GM19239 (cell line): ENCODE measurements at regions not wholly inside any gene's neighbourhood (a gene's known extent, or its start where the extent isn't known, plus 50 kb on each side); places are given as distances from the start of the nearest gene placed in this dataset.

Source experiments
- DNase-seq: peaks from one replicate; pipeline ENCODE4 v3.0.0; 2011; ENCODE audit warnings: low spot score; ENCODE audit not compliant: insufficient read length
- FAIRE-seq: peaks from 2 replicates; lab custom pipeline; 2011; peaks lifted over from hg19 to GRCh38; lab: Jason Lieb, UNC

DNA sequence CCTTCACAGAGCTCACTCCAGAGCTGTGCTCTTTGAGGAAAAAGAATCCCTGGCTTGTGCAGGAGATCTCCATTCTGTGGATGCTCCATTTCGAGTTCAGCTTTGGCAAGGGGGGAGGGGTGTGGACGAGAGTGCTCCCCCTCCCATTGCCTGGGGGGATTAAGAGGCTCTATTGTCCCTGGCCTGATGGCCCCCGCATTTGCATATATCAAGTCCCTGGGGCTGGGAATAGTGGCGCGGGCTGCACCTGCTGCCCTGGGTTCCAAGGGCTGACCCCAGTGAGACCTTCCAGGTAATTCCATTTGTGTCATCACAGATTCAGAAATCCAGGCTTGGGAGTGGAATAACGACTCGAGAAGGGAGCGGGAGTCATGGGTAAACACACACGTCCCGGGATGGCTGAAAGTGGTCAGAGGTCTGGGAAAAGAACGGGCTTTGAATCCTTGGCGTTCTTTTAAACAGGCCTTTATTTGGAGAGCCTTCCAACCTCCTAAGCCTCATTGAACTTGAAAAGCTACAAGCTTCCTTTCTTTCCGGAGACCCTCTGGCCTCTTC lies 479.3 kb downstream of the HS3ST3B1 start:
- DNase-seq = no peak
- no peak for FAIRE-seq

DNA sequence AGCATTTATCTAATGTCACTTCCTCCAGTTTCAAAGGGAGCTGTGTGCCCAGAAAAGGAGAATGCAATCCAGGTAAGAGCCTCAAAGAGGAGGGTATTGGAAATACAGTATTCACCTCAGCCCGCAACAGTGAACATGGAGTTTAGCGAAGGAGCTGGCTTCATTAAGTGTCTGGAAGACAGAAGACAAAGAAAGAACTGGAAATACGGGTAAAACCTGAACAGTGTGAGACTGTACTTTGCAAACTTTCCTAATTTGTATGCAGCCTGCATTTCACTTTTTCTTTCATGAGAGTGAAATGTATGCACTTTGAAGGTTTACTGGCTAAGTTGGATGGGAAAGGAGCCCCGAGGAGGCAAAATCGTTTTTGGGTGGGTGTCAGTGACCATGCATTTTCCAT lies 478.4 kb downstream of the HS3ST3B1 start:
- DNase-seq = no peak
- no peak for FAIRE-seq

DNA sequence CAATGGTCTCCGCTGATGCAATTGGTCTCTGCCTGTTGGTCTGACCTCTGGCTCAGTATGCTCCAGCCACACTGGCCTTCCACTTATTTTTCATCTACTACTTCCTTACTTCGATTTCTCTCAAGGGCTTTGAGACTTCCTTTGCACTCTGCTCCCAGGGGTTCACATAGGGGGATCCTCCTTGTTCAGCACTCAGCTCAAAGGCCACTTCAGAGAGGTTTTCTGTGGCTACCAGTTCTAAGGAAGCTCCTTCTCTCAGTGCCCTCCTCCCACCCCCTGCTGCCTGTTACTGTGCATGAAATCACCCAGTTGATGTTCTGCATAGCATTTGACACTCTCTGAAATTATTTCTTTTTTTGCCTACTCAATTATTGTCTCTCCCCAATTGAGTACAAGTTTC lies 476.4 kb downstream of the HS3ST3B1 start:
- FAIRE-seq (no peak), DNase-seq (no peak)

DNA sequence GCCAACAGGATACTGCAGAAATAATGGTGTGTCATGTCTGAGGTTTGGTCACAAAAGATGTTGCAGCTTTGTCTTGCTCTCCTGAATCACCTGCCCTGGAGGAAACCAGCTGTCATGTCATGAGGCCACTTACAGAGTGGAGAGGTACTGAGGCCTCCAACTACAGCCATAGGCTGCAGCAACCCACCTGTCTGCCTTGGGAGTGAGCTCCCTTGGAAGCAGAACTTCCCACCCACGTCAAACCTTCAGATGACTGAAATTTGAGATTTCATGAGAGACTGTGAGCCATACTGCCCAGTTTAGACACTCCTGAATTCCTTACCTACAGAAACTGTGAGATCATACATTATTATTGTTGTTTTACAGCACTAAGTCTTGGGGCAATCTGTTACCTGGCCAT lies 475.9 kb downstream of the HS3ST3B1 start:
- no peak for DNase-seq
- FAIRE-seq = no peak

GRCh38 chr17:14775731-14776492 lies 475.0 kb downstream of the HS3ST3B1 start:
- FAIRE-seq (no peak), DNase-seq (no peak)

DNA sequence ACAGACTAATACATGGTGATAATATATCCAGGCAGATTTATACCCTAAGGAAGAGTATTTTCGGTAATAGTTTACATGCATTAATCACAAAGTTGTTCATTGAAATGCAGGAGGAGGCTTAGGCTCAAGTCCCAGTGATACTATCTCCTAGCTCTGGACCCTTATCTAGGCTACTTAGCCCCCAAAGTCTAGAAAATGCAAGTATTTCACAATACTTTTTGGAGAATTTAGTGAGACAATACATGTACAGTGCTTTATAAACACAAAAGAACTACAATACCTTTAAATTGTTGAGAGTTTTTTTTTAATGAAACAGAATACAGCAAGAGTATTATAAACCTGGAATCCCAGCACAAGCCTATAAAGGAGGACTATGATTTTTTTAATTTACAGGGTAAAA lies 473.9 kb downstream of the HS3ST3B1 start:
- DNase-seq (no peak), FAIRE-seq (no peak)

DNA sequence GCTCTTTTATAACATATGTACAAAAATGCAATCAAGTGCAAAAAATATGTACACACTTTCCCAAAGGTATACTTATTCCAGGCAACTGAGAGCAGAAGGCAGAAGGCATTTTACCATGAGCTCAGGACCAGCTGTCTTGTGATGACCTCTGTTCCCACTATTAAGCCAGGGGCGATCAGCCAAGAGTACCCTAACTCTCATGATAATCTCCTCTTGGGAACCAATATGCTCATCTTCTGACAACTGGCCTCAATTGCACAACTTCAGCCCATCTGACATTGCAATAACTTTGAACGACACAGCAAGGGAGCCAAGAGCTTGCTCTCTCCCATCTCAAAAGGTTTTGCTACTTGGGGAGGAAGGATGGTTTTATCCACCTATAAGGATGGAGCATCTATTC lies 471.9 kb downstream of the HS3ST3B1 start:
- FAIRE-seq (no peak), DNase-seq (no peak)

- DNase-seq (no peak), FAIRE-seq (no peak)
Observed at GRCh38 chr17:14771543-14771942, 470.7 kb downstream of the HS3ST3B1 start.

- FAIRE-seq = no peak
- no peak for DNase-seq
Observed at GRCh38 chr17:14768923-14769322, 468.0 kb downstream of the HS3ST3B1 start.

GRCh38 chr17:14762736-14763479 lies 462.0 kb downstream of the HS3ST3B1 start:
- FAIRE-seq (no peak), DNase-seq (no peak)

GRCh38 chr17:14760719-14761411 lies 460.0 kb downstream of the HS3ST3B1 start:
- FAIRE-seq = peak; percentile 55
- no peak for DNase-seq

DNA sequence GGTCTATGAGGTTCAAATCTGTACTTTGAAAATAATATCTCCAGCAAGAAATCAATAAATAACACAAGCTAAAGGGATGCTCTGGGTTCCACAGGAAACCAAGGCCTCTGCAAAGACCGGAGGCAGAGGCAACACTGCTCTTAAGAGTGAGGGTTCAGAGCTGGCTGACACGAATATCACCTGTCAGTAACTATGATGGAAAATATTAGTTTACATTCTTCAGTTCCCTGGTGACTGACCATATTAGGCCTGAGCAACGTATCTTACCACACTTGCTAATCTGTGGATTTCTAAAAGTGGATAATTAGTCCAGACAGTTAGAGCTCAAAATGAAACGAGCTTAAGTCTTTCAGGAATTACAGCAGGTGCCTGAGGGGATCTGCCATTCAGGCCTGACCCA lies 459.3 kb downstream of the HS3ST3B1 start:
- FAIRE-seq (no peak), DNase-seq (no peak)

- FAIRE-seq = no peak
Observed at GRCh38 chr17:14759325-14759724, 458.4 kb downstream of the HS3ST3B1 start.

GRCh38 chr17:14756479-14756878 lies 455.6 kb downstream of the HS3ST3B1 start:
- FAIRE-seq (peak; percentile 82), DNase-seq (no peak)

More at GRCh38 chr17:14759325-14759724, 458.4 kb downstream of the HS3ST3B1 start:
- DNase-seq = no peak

GRCh38 chr17:14755002-14755401 lies 454.1 kb downstream of the HS3ST3B1 start:
- FAIRE-seq = no peak
- DNase-seq = no peak

DNA sequence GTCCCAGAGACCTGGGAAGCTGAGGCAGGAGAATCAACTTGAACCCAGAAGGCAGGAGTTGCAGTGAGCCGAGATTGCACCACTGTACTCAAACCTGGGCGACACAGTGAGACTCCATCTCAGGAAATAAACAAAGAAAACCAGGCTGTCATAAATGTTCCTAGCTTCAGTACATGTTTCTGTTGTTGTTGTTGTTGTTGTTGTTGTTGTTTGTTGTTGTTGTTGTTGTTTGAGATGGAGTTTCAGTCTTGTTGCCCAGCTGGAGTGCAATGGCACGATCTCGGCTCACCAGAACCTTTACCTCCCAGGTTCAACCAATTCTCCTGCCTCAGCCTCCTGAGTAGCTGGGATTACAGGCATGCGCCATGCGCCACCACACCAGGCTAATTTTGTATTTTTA lies 452.5 kb downstream of the HS3ST3B1 start:
- DNase-seq (no peak), FAIRE-seq (no peak)

- no peak for DNase-seq
- no peak for FAIRE-seq
Observed at GRCh38 chr17:14752011-14752410, 451.1 kb downstream of the HS3ST3B1 start.

GRCh38 chr17:14750866-14751265 lies 450.0 kb downstream of the HS3ST3B1 start:
- DNase-seq (no peak), FAIRE-seq (no peak)

DNA sequence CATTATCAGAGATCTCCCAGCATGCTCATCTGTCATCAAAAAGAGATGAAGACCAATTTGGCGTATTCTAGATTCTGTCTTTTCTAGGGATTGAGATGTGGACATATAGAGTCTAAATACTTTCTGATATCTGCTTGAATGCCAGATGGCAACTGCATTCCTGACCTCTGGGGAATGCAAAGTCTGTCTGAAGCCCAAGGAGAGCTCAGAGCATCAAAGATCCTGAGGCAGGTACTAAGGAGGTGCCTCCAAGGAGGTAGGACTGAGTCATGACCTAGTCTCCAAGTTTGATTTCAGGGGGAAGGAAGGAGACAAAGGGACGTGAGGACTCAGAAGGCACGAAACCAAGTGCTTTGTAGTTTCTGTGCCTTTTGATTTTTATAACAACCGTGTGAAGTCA lies 448.4 kb downstream of the HS3ST3B1 start:
- FAIRE-seq = no peak
- DNase-seq = no peak

DNA sequence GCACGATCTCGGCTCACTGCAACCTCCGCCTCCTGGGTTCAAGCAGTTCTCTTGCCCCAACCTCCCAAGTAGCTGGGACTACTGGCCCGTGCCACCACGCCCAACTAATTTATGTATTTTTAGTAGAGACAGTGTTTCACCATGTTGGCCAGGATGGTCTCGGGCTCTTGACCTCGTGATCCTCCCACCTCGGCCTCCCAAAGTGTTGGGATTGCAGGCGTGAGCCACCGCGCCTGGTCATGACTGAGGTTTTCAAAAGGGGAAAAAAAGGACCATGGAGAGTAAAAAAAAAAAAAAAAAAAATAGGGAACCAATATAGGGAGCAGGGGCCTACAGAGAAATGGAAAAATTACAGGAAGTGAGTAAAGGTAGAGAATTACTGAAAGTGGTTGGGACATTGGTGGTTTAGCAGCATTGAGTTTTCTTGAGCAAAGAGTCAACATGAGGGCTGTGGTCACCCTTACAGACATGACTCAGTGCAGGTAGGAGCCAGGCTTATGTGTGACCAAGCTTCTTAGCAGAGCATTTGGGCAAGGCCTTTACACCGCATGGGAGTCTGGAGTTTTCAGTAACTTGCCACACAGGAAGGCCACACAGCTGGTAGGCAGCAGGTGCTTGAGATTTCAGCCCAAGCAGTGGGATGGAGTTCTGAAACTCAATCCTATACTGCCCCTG lies 447.3 kb downstream of the HS3ST3B1 start:
- DNase-seq (no peak), FAIRE-seq (no peak)
